ENCODE measurements at regions not wholly inside any gene's neighbourhood (a gene's known extent, or its start where the extent isn't known, plus 50 kb on each side); places are given as distances from the start of the nearest gene placed in this dataset.

DNA sequence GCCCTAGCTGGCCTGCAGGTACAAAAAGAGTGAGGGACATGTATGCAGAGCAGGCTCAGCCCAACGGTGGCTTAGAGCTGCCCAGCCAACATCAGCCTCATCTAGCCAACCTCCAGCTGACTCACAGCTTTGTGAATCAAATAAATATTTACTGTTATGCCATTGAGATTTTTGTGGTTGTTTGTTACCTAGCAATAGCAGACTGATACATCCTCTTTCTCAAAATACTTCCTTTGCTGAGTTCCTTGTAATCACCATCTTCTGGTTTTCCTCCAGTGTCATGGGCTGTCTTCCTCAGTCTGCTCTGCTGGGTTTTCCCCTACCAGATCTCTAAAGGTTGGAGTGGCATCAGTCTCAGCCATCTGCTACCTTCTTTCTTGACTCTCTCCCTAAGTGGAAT lies 126.6 kb upstream of the SLC1A4 start:
- H3K27me3 ChIP-seq (ENCODE audit: insufficient read depth, low read length) = no peaks in the 10 kb centered on the region; the same call in 1 of the 2 replicates
- no peak overlapping the region for H3K4me2 ChIP-seq (ENCODE audit: insufficient read depth, insufficient read length, low read length)
- H3T11ph ChIP-seq (ENCODE audit: low read length) = no peak overlapping the region
- no peak overlapping the region for H3K27ac ChIP-seq (ENCODE audit: insufficient read length, low read depth, low read length)
- H2AFZ ChIP-seq (ENCODE audit: low read length) = no peak overlapping the region
- H3K4me1 ChIP-seq (ENCODE audit: insufficient read depth, low read length) = peaks cover 2% of the 10 kb centered on the region; the same call in 1 of the 2 replicates
- WGBS (ENCODE audit: extremely low coverage, insufficient read length, low lambda C conversion rate) = no CpG with 5 or more reads among the region's 1 CpG
- H3K56ac ChIP-seq (ENCODE audit: insufficient read length, low read depth, low read length) = no peak overlapping the region
- H4K20me1 ChIP-seq (ENCODE audit: control insufficient read depth, insufficient read depth, insufficient read length) = no peaks in the 10 kb centered on the region
- H3K79me1 ChIP-seq (ENCODE audit: insufficient read depth, low read depth, low read length, poor library complexity, severe bottlenecking) = no peaks in the 10 kb centered on the region
- peaks cover 11% of the 10 kb centered on the region for H3K23me2 ChIP-seq (ENCODE audit: insufficient read length, low read depth, low read length, poor library complexity, severe bottlenecking)
- no peak overlapping the region for H3K18ac ChIP-seq (ENCODE audit: insufficient read length, low read depth, low read length)
- H2BK15ac ChIP-seq (ENCODE audit: low read depth, low read length) = no peak overlapping the region
- no peak overlapping the region for H2BK5ac ChIP-seq (ENCODE audit: insufficient read length, low read length)
- H3K9ac ChIP-seq (ENCODE audit: extremely low read depth, insufficient read length, low read length) = no peak overlapping the region
- peaks cover 37% of the 10 kb centered on the region for H3K27me3 Mint-ChIP-seq (ENCODE audit: low read depth)
- H3K23ac ChIP-seq (ENCODE audit: insufficient read length, low read depth, low read length) = no peak overlapping the region
- no peak overlapping the region for H2BK12ac ChIP-seq (ENCODE audit: insufficient read length, low read depth, low read length)
- H4K8ac ChIP-seq (replicated peaks; ENCODE audit: insufficient read length, low read depth, low read length) = no peak overlapping the region
- no peak overlapping the region for H2BK120ac ChIP-seq (ENCODE audit: low read depth, low read length, poor library complexity, severe bottlenecking)
- H3K9me3 Mint-ChIP-seq = no peaks in the 10 kb centered on the region
- H2BK20ac ChIP-seq (ENCODE audit: low read depth, low read length, poor library complexity, severe bottlenecking) = no peak overlapping the region
- TF ChIP-seq, protein P1, sequence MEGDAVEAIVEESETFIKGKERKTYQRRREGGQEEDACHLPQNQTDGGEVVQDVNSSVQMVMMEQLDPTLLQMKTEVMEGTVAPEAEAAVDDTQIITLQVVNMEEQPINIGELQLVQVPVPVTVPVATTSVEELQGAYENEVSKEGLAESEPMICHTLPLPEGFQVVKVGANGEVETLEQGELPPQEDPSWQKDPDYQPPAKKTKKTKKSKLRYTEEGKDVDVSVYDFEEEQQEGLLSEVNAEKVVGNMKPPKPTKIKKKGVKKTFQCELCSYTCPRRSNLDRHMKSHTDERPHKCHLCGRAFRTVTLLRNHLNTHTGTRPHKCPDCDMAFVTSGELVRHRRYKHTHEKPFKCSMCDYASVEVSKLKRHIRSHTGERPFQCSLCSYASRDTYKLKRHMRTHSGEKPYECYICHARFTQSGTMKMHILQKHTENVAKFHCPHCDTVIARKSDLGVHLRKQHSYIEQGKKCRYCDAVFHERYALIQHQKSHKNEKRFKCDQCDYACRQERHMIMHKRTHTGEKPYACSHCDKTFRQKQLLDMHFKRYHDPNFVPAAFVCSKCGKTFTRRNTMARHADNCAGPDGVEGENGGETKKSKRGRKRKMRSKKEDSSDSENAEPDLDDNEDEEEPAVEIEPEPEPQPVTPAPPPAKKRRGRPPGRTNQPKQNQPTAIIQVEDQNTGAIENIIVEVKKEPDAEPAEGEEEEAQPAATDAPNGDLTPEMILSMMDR (conservative IDR thresholded peaks at IDR 0.05) = no peak
- no peak overlapping the region for H2AK5ac ChIP-seq (ENCODE audit: insufficient read length, low read length)
- no peak overlapping the region for H3K27ac Mint-ChIP-seq
- no peaks in the 10 kb centered on the region for H3K36me3 Mint-ChIP-seq (ENCODE audit: insufficient read depth in 1 of 3, low read depth in 3 of 3)
- H3K4ac ChIP-seq (ENCODE audit: low read depth, low read length) = no peak overlapping the region
- no peak overlapping the region for H4K5ac ChIP-seq (ENCODE audit: insufficient read length, low read depth, low read length)
- H3K9me3 ChIP-seq (ENCODE audit: control insufficient read depth, low read depth, low read length) = no peaks in the 10 kb centered on the region
- no peak overlapping the region for H4K91ac ChIP-seq (ENCODE audit: insufficient read length, low read depth, low read length)
- H3K4me1 Mint-ChIP-seq = peaks cover 22 to 33% of the 10 kb centered on the region in 2 experiments
- H3K14ac ChIP-seq (ENCODE audit: insufficient read depth, low read length) = no peak overlapping the region
- H3K79me2 ChIP-seq (ENCODE audit: insufficient read depth, low read length) = no peaks in the 10 kb centered on the region
- no peak for DNase-seq
- no peak overlapping the region for H3K4me3 Mint-ChIP-seq

Data from H9 (cell line).